RWPE1 (cell line): ENCODE measurements at regions not wholly inside any gene's neighbourhood (a gene's known extent, or its start where the extent isn't known, plus 50 kb on each side); places are given as distances from the start of the nearest gene placed in this dataset.
"Not testable (repeated sequence)": the region's sequence is repeated elsewhere in the genome, so short reads cannot be mapped to it uniquely, and the experiment has no call there.

ENCODE experiments used
- CTCF ChIA-PET: fragments of 350-600 bp; sonication (Branson Sonifier 250); formaldehyde crosslinking; extraction: SDS; loops from one replicate; lab custom pipeline; 2021; lab: Yijun Ruan, JAX
- POLR2A ChIA-PET: fragments of 400-600 bp; formaldehyde crosslinking; extraction: SDS; loops from one replicate; lab custom pipeline; 2020; ENCODE audit warnings: antibody characterized with exemption; ENCODE audit not compliant: low non-redundant PET; lab: Yijun Ruan, JAX
- DNase-seq: peaks from one replicate; pipeline ENCODE4 v3.0.0; 2012; ENCODE audit warnings: low spot score
- H3K27ac ChIP-seq: fragments of 450-650 bp; 2 replicates; pipeline ENCODE4 v1.5.1; 2017
- TF ChIP-seq, protein P1 (sequence below): fragments of 450-650 bp; conservative IDR thresholded peaks from 2 replicates; pipeline ENCODE4 v1.5.1; 2017; ENCODE audit warnings: low read depth, mild to moderate bottlenecking

DNA sequence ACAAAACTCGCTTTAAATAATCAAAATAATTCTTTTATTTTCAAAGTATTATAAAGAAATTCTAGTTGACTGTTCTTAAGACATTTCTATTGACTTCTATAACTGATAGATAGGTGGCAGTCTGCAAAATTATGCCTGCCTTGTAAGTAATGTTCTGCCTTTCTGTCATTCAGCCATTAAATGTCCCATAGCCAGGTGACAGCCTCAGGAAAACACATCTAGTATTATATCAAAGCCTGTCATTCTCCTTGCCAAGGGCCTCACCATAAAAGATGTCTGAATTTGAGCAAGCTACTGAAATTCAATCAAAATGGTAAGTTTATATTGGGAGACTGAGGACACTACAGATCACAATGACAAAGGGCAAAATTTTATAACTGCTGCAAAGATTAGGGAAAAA is 170.4 kb upstream of the COX7C start:
- no peak for DNase-seq
- ChIA-PET CTCF (no interaction called here), POLR2A (no interaction called here)
- no peak overlapping the region for H3K27ac ChIP-seq
- TF ChIP-seq, protein P1, sequence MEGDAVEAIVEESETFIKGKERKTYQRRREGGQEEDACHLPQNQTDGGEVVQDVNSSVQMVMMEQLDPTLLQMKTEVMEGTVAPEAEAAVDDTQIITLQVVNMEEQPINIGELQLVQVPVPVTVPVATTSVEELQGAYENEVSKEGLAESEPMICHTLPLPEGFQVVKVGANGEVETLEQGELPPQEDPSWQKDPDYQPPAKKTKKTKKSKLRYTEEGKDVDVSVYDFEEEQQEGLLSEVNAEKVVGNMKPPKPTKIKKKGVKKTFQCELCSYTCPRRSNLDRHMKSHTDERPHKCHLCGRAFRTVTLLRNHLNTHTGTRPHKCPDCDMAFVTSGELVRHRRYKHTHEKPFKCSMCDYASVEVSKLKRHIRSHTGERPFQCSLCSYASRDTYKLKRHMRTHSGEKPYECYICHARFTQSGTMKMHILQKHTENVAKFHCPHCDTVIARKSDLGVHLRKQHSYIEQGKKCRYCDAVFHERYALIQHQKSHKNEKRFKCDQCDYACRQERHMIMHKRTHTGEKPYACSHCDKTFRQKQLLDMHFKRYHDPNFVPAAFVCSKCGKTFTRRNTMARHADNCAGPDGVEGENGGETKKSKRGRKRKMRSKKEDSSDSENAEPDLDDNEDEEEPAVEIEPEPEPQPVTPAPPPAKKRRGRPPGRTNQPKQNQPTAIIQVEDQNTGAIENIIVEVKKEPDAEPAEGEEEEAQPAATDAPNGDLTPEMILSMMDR, result no peak

DNA sequence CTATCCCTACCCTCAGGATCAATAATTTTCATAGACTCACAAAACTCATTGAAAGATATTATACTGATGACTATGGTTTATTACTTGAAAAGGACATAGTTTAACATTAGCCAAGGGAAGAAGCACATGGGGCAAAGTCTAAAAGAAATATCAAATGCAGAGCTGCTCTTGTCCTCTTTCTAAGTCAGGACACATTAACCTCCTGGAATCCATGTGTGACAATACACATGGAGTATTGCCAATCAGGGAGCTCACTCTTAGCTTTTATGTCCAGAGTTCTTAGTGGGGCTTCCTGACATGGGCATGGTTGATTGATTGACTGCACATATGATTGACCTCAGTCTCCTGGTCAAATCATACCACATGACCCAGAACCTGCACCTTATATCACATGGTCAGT is 165.5 kb upstream of the COX7C start:
- no peak overlapping the region for H3K27ac ChIP-seq
- ChIA-PET POLR2A (no interaction called here), CTCF (no interaction called here)
- no peak for DNase-seq
- TF ChIP-seq, protein P1, result no peak

DNA sequence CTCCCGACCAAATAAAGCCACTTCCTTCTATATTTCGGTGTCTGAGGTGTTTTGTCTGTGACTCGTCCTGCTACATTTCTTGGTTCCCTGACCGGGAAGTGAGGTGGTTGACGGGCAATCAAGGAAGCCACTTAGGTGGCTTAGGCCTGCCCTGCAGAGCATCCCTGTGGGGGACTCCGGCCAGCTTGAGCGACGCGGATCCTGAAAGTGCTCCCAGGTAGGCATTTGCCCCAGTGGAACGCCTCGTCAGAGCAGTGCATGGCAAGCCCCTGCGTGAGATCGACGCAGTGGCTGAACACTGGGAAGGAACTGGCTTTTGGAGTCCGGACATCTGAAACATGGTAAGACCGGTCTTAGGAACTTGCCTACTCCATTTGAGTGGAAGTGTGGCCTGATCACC is 157.2 kb upstream of the COX7C start:
- H3K27ac ChIP-seq, result no peak overlapping the region
- no peak for DNase-seq
- TF ChIP-seq, protein P1, result no peak
- ChIA-PET POLR2A (no interaction called here), CTCF (no interaction called here)

DNA sequence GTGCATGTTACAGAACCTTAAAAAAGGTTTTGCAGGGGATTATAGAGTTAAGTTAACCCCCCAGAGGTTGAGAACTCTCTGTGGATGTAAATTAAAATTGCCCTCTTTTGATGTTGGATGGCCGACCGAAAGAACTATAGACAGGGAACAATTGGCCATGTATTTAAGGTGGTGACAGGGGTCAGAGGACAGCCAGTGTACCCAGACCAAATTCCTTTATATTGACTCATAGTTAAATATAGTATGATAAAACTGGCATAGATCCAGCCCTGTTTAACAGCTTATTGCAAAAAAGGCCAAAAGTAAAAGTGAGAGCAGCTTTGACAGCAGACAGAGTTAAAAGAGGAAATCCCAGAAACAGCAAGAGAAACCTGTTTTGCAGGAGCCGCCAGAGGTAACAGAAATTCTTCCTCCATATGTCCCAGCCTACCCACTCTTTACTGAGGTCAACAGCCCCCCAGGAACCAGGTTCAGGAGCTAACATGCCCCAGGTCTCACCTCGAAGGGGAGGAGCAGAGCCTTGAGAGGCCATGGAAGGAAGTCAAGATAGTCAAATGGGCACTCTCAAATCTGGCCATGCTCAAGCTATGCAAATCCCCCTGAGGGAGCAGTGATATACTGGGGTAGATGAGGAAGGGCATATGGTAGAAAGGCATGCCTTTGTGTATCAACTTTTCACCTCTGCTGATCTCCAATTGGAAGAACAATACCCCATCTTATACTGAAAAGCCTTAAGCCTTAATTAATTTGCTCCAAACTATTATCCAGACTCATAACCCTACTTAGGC is 156.4 kb upstream of the COX7C start:
- ChIA-PET POLR2A (no interaction called here), CTCF (no interaction called here)
- DNase-seq, result no peak
- no peak overlapping the region for H3K27ac ChIP-seq
- TF ChIP-seq, protein P1, result no peak

DNA sequence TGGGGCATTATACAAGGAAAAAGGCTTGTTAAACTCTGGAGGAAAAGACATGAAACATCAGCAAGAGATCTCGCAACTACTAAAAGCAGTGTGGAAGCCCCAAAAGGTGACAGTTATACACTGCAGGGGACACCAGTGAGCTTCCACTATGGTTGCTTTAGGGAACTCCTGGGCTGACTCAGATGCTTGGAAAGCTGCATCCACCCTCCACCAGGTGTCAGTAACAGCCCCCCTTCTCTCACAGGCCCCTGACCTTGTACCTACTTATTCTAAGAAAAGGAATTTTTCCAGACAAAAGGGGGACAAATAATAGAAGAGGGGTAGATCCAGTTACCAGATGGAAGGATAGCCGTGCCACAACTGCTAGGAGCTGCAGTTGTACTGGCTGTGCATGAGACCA is 154.4 kb upstream of the COX7C start:
- DNase-seq, result no peak
- no peak overlapping the region for H3K27ac ChIP-seq
- ChIA-PET POLR2A (no interaction called here), CTCF (no interaction called here)
- TF ChIP-seq, protein P1, result no peak

DNA sequence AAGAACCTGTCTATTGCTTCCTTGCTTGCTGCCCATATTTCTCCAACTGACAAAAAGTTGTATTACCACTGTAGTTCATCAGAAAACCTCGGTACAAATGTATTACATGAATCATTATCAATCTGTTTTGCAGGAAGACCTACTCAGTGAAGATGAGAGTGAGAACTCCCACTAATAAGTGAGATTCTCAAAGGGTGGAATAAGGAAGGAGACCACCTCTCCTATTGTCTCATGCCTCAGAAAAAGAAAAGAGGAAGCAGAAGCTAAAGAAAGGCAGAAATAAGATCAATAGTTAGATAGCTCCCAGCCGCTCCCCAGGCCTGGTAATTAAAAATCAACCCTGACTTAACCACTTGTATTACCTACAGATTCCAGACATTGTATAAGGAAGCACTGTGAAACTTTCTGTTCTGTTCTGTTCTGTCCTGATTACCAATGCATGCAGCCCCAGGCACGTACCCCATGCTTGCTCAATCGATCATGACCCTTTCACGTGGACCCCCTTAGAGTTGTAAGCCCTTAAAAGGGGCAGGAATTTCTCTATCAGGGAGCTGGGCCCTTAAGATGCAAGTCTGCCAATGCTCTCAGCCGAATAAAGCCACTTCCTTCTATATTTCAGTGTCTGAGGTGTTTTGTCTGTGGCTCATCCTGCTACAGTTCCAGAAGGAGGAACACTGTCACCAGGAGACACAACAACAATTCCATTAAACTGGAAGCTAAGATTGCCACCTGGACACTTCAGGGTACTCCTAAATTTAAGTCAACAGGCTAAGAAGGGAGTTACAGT is 152.5 kb upstream of the COX7C start:
- ChIA-PET POLR2A (no interaction called here), CTCF (no interaction called here)

DNA sequence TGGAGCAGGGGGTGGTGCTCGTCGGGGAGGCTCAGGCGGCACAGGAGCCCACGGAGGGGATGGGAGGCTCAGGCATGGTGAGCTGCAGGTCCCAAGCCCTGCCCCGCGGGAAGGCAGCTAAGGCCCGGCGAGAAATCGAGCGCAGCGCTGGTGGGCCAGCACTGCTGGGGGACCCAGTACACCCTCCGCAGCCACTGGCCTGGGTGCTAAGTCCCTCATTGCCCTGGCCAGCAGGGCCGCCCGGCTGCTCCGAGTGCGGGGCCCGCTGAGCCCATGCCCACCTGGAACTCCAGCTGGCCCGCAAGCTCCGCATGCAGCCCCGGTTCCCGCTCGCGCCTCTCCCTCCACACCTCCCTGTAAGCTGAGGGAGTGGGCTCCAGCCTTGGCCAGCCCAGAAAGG is 151.0 kb upstream of the COX7C start:
- H3K27ac ChIP-seq, DNase-seq, CTCF ChIA-PET, POLR2A ChIA-PET: not testable (repeated sequence)

More for the DNA sequence above, 152.5 kb upstream of the COX7C start:
- TF ChIP-seq, protein P1, result no peak
- H3K27ac ChIP-seq, result no peak overlapping the region
- no peak for DNase-seq
